HG03469 (cell line): ENCODE measurements at regions not wholly inside any gene's neighbourhood (a gene's known extent, or its start where the extent isn't known, plus 50 kb on each side); places are given as distances from the start of the nearest gene placed in this dataset.

Experiments
- ATAC-seq: cut with Tn5 transposase; IDR thresholded peaks from one replicate; pipeline ENCODE4 v1.9.1; 2021; ENCODE audit warnings: mild to moderate bottlenecking, moderate library complexity, moderate number of reproducible peaks; ENCODE audit not compliant: unreplicated experiment

DNA sequence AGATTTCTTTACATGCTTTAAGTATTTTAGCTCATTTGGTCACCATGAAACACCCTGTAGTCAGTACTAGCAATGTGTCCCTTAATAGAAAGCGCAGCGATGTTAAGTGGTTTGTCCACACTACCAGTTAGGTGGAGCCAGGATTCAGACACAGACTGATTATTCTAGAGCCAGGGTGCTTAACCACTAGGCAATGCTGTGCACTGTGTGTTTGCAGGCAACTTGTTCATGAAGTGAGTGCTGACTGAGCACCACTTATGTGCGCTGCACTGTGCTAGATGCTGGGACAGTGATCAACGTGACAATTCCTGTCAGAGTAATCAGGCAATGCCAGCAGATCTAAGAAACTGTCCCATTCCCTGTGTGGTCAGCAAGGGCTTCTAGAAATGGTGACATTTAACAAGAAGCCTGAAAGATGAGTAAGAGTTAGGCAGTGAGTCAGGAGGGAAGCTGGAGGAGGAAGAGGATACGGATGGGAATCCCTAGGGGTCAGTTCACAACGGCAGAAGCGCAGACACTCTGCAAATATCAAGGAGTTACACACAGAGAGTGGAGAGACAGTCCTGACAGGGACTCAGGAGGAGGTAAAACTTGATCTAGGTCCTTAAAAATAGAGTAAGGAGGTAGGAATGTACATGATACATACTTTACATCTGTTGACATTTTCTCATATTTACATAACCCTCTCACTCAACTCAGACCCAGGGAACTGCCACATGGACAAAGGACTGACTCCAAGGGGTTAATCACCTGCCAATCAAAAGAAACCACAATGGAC is 69.7 kb upstream of the EGR2 start:
- ATAC-seq = no peak

DNA sequence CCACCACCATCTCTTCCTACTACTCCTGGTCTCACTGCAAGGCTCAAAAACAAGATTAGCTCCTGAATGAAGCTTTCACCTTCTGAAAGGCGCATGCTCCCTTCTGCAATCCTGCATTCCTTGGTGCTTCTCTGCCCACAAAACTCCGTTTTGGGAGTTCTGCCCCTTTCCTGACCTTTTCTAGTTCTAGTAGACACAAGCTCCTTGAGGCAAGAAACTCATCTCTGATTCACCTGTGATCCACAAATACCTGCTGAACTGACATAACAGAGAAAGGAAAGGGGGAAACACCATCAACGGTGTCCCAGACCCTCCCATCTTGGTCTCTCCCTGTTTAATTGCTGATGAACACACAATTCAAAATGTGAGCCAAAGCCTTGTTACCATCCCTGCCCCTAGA is 64.0 kb upstream of the EGR2 start:
- ATAC-seq = no peak

DNA sequence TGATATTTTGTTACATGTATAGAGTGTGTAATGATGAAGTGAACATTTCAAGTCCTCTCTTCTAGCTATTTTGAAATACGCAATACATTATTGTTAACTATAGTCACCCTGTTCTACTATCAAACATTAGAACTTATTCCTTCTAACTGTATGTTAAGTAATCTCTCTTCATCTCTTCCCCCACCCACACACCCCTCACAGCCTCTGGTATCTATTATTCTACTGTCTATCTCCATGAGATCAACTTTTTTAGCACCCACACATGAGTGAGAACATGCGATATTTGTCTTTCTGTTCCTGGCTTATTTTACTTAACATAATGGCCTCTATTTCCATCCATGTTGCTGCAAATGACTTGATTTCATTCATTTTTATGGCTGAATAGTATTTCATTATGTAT is 57.7 kb upstream of the EGR2 start:
- ATAC-seq = no peak

DNA sequence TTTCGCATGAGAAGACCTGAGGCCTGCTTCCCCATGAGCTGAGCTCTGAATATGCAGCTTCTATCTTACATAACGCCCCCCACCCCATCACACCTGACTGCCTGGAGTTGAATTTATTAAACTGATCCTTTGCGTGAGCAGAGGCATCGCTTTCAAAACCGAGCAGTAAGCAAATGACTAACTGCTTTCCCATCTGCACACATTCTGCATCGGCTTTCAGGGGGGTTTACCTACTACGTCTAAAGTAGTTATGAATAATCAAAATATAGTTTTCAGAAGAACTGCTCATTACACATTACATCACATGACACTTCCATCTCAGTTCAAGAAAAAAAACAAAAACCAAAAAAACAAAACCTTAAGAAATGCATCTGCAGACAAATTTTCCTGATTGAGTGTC is 54.7 kb upstream of the EGR2 start:
- peak; percentile 88 for ATAC-seq

DNA sequence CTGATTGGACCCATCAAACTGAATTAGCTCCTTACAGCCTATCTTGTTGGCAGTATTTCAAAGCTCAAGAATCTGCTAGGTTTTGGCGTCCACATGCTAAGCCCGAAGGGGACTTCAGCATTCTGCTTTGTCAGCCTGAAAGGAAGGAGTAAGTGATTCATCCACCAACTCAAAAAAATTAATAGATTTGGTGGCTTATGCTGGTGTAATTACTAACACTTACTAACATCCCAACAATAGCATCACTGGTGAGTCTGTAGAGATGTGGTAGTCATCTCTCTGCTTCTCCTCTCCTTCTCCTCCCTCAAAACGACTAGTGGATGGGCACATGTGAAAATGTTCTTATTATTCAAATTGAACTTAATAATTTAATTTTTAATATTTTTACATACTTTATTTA is 53.8 kb upstream of the EGR2 start:
- ATAC-seq = no peak

DNA sequence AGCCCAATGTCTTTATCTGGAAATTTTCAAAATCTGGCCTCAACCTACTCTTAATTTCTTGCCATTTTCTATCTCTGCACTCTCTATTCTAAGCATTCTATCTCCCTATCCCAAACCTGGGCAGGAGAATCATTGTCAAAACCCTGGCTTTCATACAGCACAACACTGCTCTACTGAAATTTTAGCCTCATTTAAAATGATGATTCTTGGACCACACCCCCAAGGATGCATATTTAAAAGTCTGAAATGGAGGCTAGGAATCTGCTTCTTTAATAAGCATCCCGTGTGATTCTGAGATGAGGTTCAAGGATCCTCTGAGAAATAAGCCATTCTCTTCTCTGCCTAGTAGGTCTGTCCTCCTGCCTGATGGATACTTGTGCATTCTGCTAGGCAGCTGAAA is 50.8 kb upstream of the EGR2 start:
- ATAC-seq = no peak

DNA sequence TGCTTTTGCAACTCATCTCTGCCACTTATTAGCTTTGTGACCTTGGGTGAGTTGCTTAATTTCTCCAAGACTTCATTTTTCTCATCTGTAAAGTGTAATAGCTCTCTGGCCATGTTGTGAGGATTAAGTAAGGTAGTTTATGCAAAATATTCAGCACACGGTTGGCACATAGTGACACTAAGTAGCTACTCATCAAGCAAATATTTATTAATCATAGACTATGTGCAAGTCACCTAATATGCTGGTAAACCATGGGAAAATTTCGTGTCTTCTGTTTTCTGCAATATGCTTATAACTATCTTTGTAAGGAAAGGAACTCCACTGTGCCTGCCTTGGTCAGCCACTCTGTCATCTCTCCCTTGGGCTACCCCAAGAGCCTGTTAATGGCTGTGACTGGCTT is 50.3 kb upstream of the EGR2 start:
- no peak for ATAC-seq
